Small intestine (tissue), 7 donors: ENCODE measurements at regions not wholly inside any gene's neighbourhood (a gene's known extent, or its start where the extent isn't known, plus 50 kb on each side); places are given as distances from the start of the nearest gene placed in this dataset.
A peak's percentile ranks its signal among the peaks of the same experiment; 100 is the strongest.

Experiments
- DNase-seq, 2 donors: peaks; one replicate each; pipeline versions ENCODE4 v3.0.0 to v3.0.0-alpha.2; 2013
- FAIRE-seq: peaks from 2 replicates; lab custom pipeline; 2012; peaks lifted over from hg19 to GRCh38; lab: Jason Lieb, UNC
- H3K27ac ChIP-seq, 3 donors: one replicate each; pipeline ENCODE4 v1.5.1; 2013; ENCODE audit warnings: low read length in 2 of 3, mild to moderate bottlenecking in 2 of 3, control low read depth in 1 of 3, inconsistent platforms in 1 of 3, low read depth in 1 of 3, moderate library complexity in 1 of 3
- H3K27me3 ChIP-seq, 3 donors: one replicate each; pipeline ENCODE4 v1.6.1; 2013; ENCODE audit warnings: low read length in 3 of 3, inconsistent platforms in 1 of 3; ENCODE audit not compliant: control insufficient read depth in 3 of 3, insufficient read depth in 3 of 3
- H3K36me3 ChIP-seq, 3 donors: one replicate each; pipeline ENCODE4 v1.6.1; 2013; ENCODE audit warnings: low read length in 3 of 3, inconsistent platforms in 1 of 3, low read depth in 1 of 3, mild to moderate bottlenecking in 1 of 3, moderate library complexity in 1 of 3; ENCODE audit not compliant: control insufficient read depth in 3 of 3, insufficient read depth in 2 of 3
- H3K4me1 ChIP-seq, 3 donors: one replicate each; pipeline ENCODE4 v1.6.1; 2013; ENCODE audit warnings: low read length in 2 of 3, inconsistent platforms in 1 of 3, low read depth in 1 of 3, mild to moderate bottlenecking in 1 of 3, moderate library complexity in 1 of 3; ENCODE audit not compliant: control insufficient read depth in 3 of 3, insufficient read depth in 2 of 3
- H3K4me3 ChIP-seq, 3 donors: one replicate each; pipeline ENCODE4 v1.5.1; 2013; ENCODE audit warnings: low read length in 3 of 3, control low read depth in 1 of 3, inconsistent platforms in 1 of 3, low read depth in 1 of 3, mild to moderate bottlenecking in 1 of 3, moderate library complexity in 1 of 3
- H3K9me3 ChIP-seq, 2 donors: one replicate each; pipeline ENCODE4 v1.6.1; 2013; ENCODE audit warnings: low read depth in 1 of 2, low read length in 1 of 2; ENCODE audit not compliant: control insufficient read depth in 2 of 2, insufficient read depth in 1 of 2
- WGBS, 3 donors: extraction: QIAGEN DNeasy Blood & Tissue Kit; methylation state at CpG; one replicate each; pipeline ENCODE4 v1.1.7; 2013; 5-methylcytosine and 5-hydroxymethylcytosine counted together
- donor health status: healthy with polysubstance abuse.
- donor health status: control.
- donor health status: control.
- donor health status: Bipolar disorder and iron deficiency.
- donor health status: healthy.

- H3K36me3 ChIP-seq: no peaks in the 10 kb centered on the region
- H3K27me3 ChIP-seq: no peaks in the 10 kb centered on the region
- WGBS, 3 donors: 23 to 27% (median 25%) methylated on average over 1 of the region's 1 CpG
- no peak overlapping the region for H3K4me3 ChIP-seq
- no peaks in the 10 kb centered on the region for H3K4me1 ChIP-seq
- FAIRE-seq (no peak), DNase-seq (no peak)
- H3K27ac ChIP-seq: no peak overlapping the region
- H3K9me3 ChIP-seq: no peaks in the 10 kb centered on the region
Measured at GRCh38 chr14:38505973-38506249, 250.0 kb upstream of the CLEC14A start.

- H3K27ac ChIP-seq: no peak overlapping the region
- H3K9me3 ChIP-seq: no peaks in the 10 kb centered on the region
- no peaks in the 10 kb centered on the region for H3K4me1 ChIP-seq
- 17 to 31% (median 20%) methylated on average over 2 of the region's 2 CpGs for WGBS, 3 donors
- no peaks in the 10 kb centered on the region for H3K36me3 ChIP-seq
- no peak for FAIRE-seq
- no peaks in the 10 kb centered on the region for H3K27me3 ChIP-seq
- DNase-seq: no peak
- H3K4me3 ChIP-seq: no peak overlapping the region
Measured at GRCh38 chr14:38505221-38505972, 249.5 kb upstream of the CLEC14A start.

- peak; percentile 10 for FAIRE-seq
- H3K27ac ChIP-seq: no peak overlapping the region
- 58 to 79% (median 75%) methylated on average over 1 of the region's 1 CpG for WGBS, 3 donors
- H3K4me3 ChIP-seq: no peak overlapping the region
- H3K4me1 ChIP-seq: no peaks in the 10 kb centered on the region
- DNase-seq: no peak
- H3K27me3 ChIP-seq: no peaks in the 10 kb centered on the region
- H3K36me3 ChIP-seq: no peaks in the 10 kb centered on the region
- H3K9me3 ChIP-seq: no peaks in the 10 kb centered on the region
Measured at GRCh38 chr14:38504175-38504574, 248.3 kb upstream of the CLEC14A start.

- H3K27me3 ChIP-seq: no peaks in the 10 kb centered on the region
- FAIRE-seq (no peak), DNase-seq (no peak)
- no peaks in the 10 kb centered on the region for H3K4me1 ChIP-seq
- no peaks in the 10 kb centered on the region for H3K36me3 ChIP-seq
- no peak overlapping the region for H3K27ac ChIP-seq
- WGBS, 3 donors: 75 to 84% (median 77%) methylated on average over 2 of the region's 2 CpGs
- H3K9me3 ChIP-seq: no peaks in the 10 kb centered on the region
- no peak overlapping the region for H3K4me3 ChIP-seq
Measured at GRCh38 chr14:38502239-38502638, 246.3 kb upstream of the CLEC14A start.

- no peaks in the 10 kb centered on the region for H3K4me1 ChIP-seq
- no peaks in the 10 kb centered on the region for H3K9me3 ChIP-seq
- DNase-seq (no peak), FAIRE-seq (no peak)
- H3K27me3 ChIP-seq: peaks cover 0 to 2% (median 0%) of the 10 kb centered on the region in 3 donors
- no peaks in the 10 kb centered on the region for H3K36me3 ChIP-seq
- no peak overlapping the region for H3K27ac ChIP-seq
- H3K4me3 ChIP-seq: no peak overlapping the region
Measured at GRCh38 chr14:38500125-38500524, 244.2 kb upstream of the CLEC14A start.

GRCh38 chr14:38496092-38496491 is 240.2 kb upstream of the CLEC14A start:
- no peak overlapping the region for H3K27ac ChIP-seq
- H3K36me3 ChIP-seq: no peaks in the 10 kb centered on the region
- H3K9me3 ChIP-seq: no peaks in the 10 kb centered on the region
- H3K4me3 ChIP-seq: no peak overlapping the region
- peaks cover 0 to 2% (median 0%) of the 10 kb centered on the region in 3 donors for H3K27me3 ChIP-seq
- 63 to 85% (median 72%) methylated on average over 1 of the region's 1 CpG for WGBS, 3 donors
- DNase-seq (no peak), FAIRE-seq (no peak)
- no peaks in the 10 kb centered on the region for H3K4me1 ChIP-seq

GRCh38 chr14:38490273-38490672 is 234.4 kb upstream of the CLEC14A start:
- DNase-seq: no peak
- Histone ChIP-seq H3K27me3 (no peaks in the 10 kb centered on the region), H3K36me3 (no peaks in the 10 kb centered on the region), H3K27ac (no peak overlapping the region), H3K4me1 (no peaks in the 10 kb centered on the region), H3K9me3 (no peaks in the 10 kb centered on the region), H3K4me3 (no peak overlapping the region)
- no peak for FAIRE-seq

GRCh38 chr14:38485026-38485425 is 229.1 kb upstream of the CLEC14A start:
- 51 to 58% (median 53%) methylated on average over 2 of the region's 2 CpGs for WGBS, 3 donors
- FAIRE-seq: no peak

More at GRCh38 chr14:38485026-38485425, 229.1 kb upstream of the CLEC14A start:
- H3K4me3 ChIP-seq: no peak overlapping the region
- peaks cover 0 to 4% of the 10 kb centered on the region in 2 donors for H3K9me3 ChIP-seq
- no peaks in the 10 kb centered on the region for H3K36me3 ChIP-seq
- no peaks in the 10 kb centered on the region for H3K27me3 ChIP-seq
- H3K4me1 ChIP-seq: no peaks in the 10 kb centered on the region
- no peak for DNase-seq
- no peak overlapping the region for H3K27ac ChIP-seq
